H9 (cell line): ENCODE measurements at regions not wholly inside any gene's neighbourhood (a gene's known extent, or its start where the extent isn't known, plus 50 kb on each side); places are given as distances from the start of the nearest gene placed in this dataset.

Experiments used
- DNase-seq: peaks from one replicate; pipeline ENCODE4 v3.0.0-alpha.2; 2017
- H2AFZ ChIP-seq: one replicate; pipeline ENCODE4 v1.6.1; 2013; ENCODE audit warnings: mild to moderate bottlenecking, low read length, control low read depth, moderate library complexity
- H2AK5ac ChIP-seq: 2 replicates; pipeline ENCODE4 v1.6.1; 2013; ENCODE audit warnings: low read length, control low read depth, mixed read lengths; ENCODE audit not compliant: insufficient read length
- H2BK120ac ChIP-seq: one replicate; pipeline ENCODE4 v1.6.1; 2013; ENCODE audit warnings: low read depth, mild to moderate bottlenecking, low read length, control low read depth, inconsistent platforms; ENCODE audit not compliant: poor library complexity, severe bottlenecking
- H2BK12ac ChIP-seq: 2 replicates; pipeline ENCODE4 v1.6.1; 2013; ENCODE audit warnings: low read length, control low read depth, mixed read lengths, low read depth; ENCODE audit not compliant: insufficient read length
- H2BK15ac ChIP-seq: 2 replicates; pipeline ENCODE4 v1.6.1; 2013; ENCODE audit warnings: low read depth, low read length, control low read depth
- H2BK20ac ChIP-seq: one replicate; pipeline ENCODE4 v1.6.1; 2013; ENCODE audit warnings: low read depth, mild to moderate bottlenecking, low read length, control low read depth, inconsistent platforms; ENCODE audit not compliant: poor library complexity, severe bottlenecking
- H2BK5ac ChIP-seq: 2 replicates; pipeline ENCODE4 v1.6.1; 2013; ENCODE audit warnings: low read length, control low read depth, mixed read lengths; ENCODE audit not compliant: insufficient read length
- H3K14ac ChIP-seq: 2 replicates; pipeline ENCODE4 v1.6.1; 2013; ENCODE audit warnings: low read length, control low read depth; ENCODE audit not compliant: insufficient read depth
- H3K18ac ChIP-seq: 2 replicates; pipeline ENCODE4 v1.6.1; 2013; ENCODE audit warnings: low read depth, mild to moderate bottlenecking, mixed read lengths, low read length, control low read depth; ENCODE audit not compliant: insufficient read length
- H3K23ac ChIP-seq: 2 replicates; pipeline ENCODE4 v1.6.1; 2013; ENCODE audit warnings: low read length, control low read depth, mixed read lengths, low read depth; ENCODE audit not compliant: insufficient read length
- H3K23me2 ChIP-seq: 2 replicates; pipeline ENCODE4 v1.6.1; 2013; ENCODE audit warnings: low read depth, mild to moderate bottlenecking, mixed read lengths, low read length, control low read depth; ENCODE audit not compliant: insufficient read length, poor library complexity, severe bottlenecking
- H3K27ac ChIP-seq: 2 replicates; pipeline ENCODE4 v1.5.1; 2013; ENCODE audit warnings: low read length, control low read depth, mixed read lengths, low read depth; ENCODE audit not compliant: insufficient read length
- H3K27me3 ChIP-seq: 2 replicates; pipeline ENCODE4 v1.6.1; 2013; ENCODE audit warnings: low read length, control low read depth, inconsistent platforms; ENCODE audit not compliant: insufficient read depth
- H3K4ac ChIP-seq: 2 replicates; pipeline ENCODE4 v1.6.1; 2013; ENCODE audit warnings: low read depth, mild to moderate bottlenecking, control low read depth, inconsistent platforms, low read length, moderate library complexity
- H3K4me1 ChIP-seq: 2 replicates; pipeline ENCODE4 v1.6.1; 2013; ENCODE audit warnings: low read length, control low read depth, inconsistent platforms; ENCODE audit not compliant: insufficient read depth
- H3K4me2 ChIP-seq: 2 replicates; pipeline ENCODE4 v1.6.1; 2013; ENCODE audit warnings: low read length, control low read depth, mixed read lengths; ENCODE audit not compliant: insufficient read length, insufficient read depth
- H3K56ac ChIP-seq: 2 replicates; pipeline ENCODE4 v1.6.1; 2013; ENCODE audit warnings: low read depth, mild to moderate bottlenecking, mixed read lengths, low read length, control low read depth; ENCODE audit not compliant: insufficient read length
- H3K79me1 ChIP-seq: 2 replicates; pipeline ENCODE4 v1.6.1; 2013; ENCODE audit warnings: low read depth, mild to moderate bottlenecking, moderate library complexity, low read length, control low read depth, inconsistent platforms; ENCODE audit not compliant: insufficient read depth, poor library complexity, severe bottlenecking
- H3K79me2 ChIP-seq: 2 replicates; pipeline ENCODE4 v1.6.1; 2013; ENCODE audit warnings: low read length, control low read depth, inconsistent platforms; ENCODE audit not compliant: insufficient read depth
- H3K9ac ChIP-seq: 2 replicates; pipeline ENCODE4 v1.6.1; 2013; ENCODE audit warnings: low read length, control low read depth, mixed read lengths; ENCODE audit not compliant: insufficient read length; ENCODE audit errors: extremely low read depth
- H3K9me3 ChIP-seq: one replicate; pipeline ENCODE4 v1.6.1; 2013; ENCODE audit warnings: low read depth, low read length, inconsistent platforms; ENCODE audit not compliant: control insufficient read depth
- H3T11ph ChIP-seq: one replicate; pipeline ENCODE4 v1.6.1; 2013; ENCODE audit warnings: mild to moderate bottlenecking, low read length, control low read depth, inconsistent platforms
- H4K20me1 ChIP-seq: one replicate; pipeline ENCODE4 v1.6.1; 2013; ENCODE audit not compliant: control insufficient read depth, insufficient read length, insufficient read depth
- H4K5ac ChIP-seq: 2 replicates; pipeline ENCODE4 v1.6.1; 2013; ENCODE audit warnings: low read depth, mild to moderate bottlenecking, mixed read lengths, low read length, control low read depth; ENCODE audit not compliant: insufficient read length
- H4K8ac ChIP-seq: replicated peaks from 2 replicates; pipeline ENCODE4 v1.6.1; 2013; ENCODE audit warnings: low read length, control low read depth, mixed read lengths, low read depth; ENCODE audit not compliant: insufficient read length
- H4K91ac ChIP-seq: 2 replicates; pipeline ENCODE4 v1.6.1; 2013; ENCODE audit warnings: low read depth, mild to moderate bottlenecking, moderate library complexity, mixed read lengths, low read length, control low read depth; ENCODE audit not compliant: insufficient read length
- H3K27ac Mint-ChIP-seq, 3 experiments: 2 replicates in 2 of 3; 3 replicates in 1 of 3; pipeline ENCODE4 v1.8.0; 2020 to 2021; ENCODE audit warnings: mixed read lengths in 3 of 3, mild to moderate bottlenecking in 1 of 3, moderate library complexity in 1 of 3
- H3K27me3 Mint-ChIP-seq: 2 replicates; pipeline ENCODE4 v1.8.0; 2021; ENCODE audit warnings: low read depth, mild to moderate bottlenecking, moderate library complexity, mixed read lengths
- H3K36me3 Mint-ChIP-seq, 3 experiments: 2 replicates in 2 of 3; 3 replicates in 1 of 3; pipeline ENCODE4 v1.8.0; 2020 to 2021; ENCODE audit warnings: low read depth in 3 of 3, mixed read lengths in 3 of 3; ENCODE audit not compliant: insufficient read depth in 1 of 3
- H3K4me1 Mint-ChIP-seq, 2 experiments: 2 replicates each; pipeline ENCODE4 v1.8.0; 2020; ENCODE audit warnings: mixed read lengths in 2 of 2
- H3K4me3 Mint-ChIP-seq, 2 experiments: 2 replicates in 1 of 2; 3 replicates in 1 of 2; pipeline ENCODE4 v1.8.0; 2020 to 2021; ENCODE audit warnings: mild to moderate bottlenecking in 2 of 2, mixed read lengths in 2 of 2, moderate library complexity in 1 of 2
- H3K9me3 Mint-ChIP-seq, 2 experiments: 2 replicates in 1 of 2; 3 replicates in 1 of 2; pipeline ENCODE4 v1.8.0; 2020; ENCODE audit warnings: mild to moderate bottlenecking in 2 of 2, mixed read lengths in 2 of 2, moderate library complexity in 1 of 2
- CTCF ChIP-seq: fragments of 200-600 bp; sonication (generic); conservative IDR thresholded peaks from 3 replicates; pipeline ENCODE4 v1.8.0; 2021; ENCODE audit warnings: antibody characterized with exemption, mild to moderate bottlenecking
- WGBS: extraction: QIAGEN DNeasy Blood & Tissue Kit; methylation state at CpG from one replicate; pipeline ENCODE4 v1.1.7; 2013; ENCODE audit warnings: missing lambda C conversion rate, low lambda C conversion rate, mixed read lengths; ENCODE audit not compliant: insufficient read length; ENCODE audit errors: extremely low coverage; 5-methylcytosine and 5-hydroxymethylcytosine counted together

DNA sequence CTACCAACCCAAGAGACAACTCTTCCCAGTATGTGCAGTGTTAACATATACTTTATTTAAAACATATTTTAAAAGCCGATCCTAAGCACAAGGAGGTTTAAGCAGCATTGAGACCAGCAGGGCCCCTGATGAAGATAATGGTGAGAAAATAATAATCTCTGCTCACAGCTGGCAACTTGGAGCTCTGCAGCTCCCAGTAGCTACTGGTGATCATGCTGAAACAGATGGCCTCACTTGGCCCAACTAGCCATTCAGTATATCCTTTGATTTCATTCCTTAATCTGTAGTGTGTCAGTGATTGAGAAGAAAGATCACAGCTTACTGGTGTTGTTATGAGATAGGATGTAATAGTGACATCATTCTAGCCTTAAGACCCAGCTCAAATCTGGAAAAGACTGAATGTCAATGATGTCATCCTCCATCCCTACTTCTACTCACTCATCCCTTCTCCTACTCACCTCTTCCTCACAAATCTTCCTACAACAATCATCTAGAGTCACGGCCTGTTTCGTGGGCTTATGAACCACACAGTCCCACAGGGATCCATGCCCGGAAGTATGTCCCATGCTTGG, 817.9 kb downstream of the PLA2G4A start:
- H2AFZ ChIP-seq, result no peak overlapping the region
- H3K4me2 ChIP-seq, result no peak overlapping the region
- no peaks in the 10 kb centered on the region for H3K27me3 ChIP-seq
- Mint-ChIP-seq H3K4me1 (no peaks in the 10 kb centered on the region), H3K4me3 (no peak overlapping the region), H3K27me3 (no peaks in the 10 kb centered on the region), H3K9me3 (peaks cover 0 to 1% of the 10 kb centered on the region in 2 experiments; a peak in 2 of 5 replicates), H3K36me3 (peaks cover 0 to 2% (median 0%) of the 10 kb centered on the region in 3 experiments; a peak in 3 of 7 replicates), H3K27ac (no peak overlapping the region)
- no peak overlapping the region for H4K5ac ChIP-seq
- no peak overlapping the region for H3K14ac ChIP-seq
- WGBS, result no CpG with 5 or more reads among the region's 4 CpGs
- no peaks in the 10 kb centered on the region for H3K4me1 ChIP-seq
- no peak overlapping the region for H4K91ac ChIP-seq
- H3K18ac ChIP-seq, result no peak overlapping the region
- H3K56ac ChIP-seq, result no peak overlapping the region
- no peak overlapping the region for H2BK5ac ChIP-seq
- H2BK20ac ChIP-seq, result no peak overlapping the region
- no peak for DNase-seq
- H3K79me1 ChIP-seq, result no peaks in the 10 kb centered on the region
- no peak overlapping the region for H3K9ac ChIP-seq
- no peak for TF ChIP-seq CTCF
- H2BK120ac ChIP-seq, result no peak overlapping the region
- H3K23ac ChIP-seq, result no peak overlapping the region
- no peak overlapping the region for H3K27ac ChIP-seq
- no peak overlapping the region for H2BK15ac ChIP-seq
- H3K4ac ChIP-seq, result no peak overlapping the region
- no peak overlapping the region for H2AK5ac ChIP-seq
- no peaks in the 10 kb centered on the region for H3K79me2 ChIP-seq
- H4K8ac ChIP-seq, result no peak overlapping the region
- H2BK12ac ChIP-seq, result no peak overlapping the region
- no peaks in the 10 kb centered on the region for H3K9me3 ChIP-seq
- no peaks in the 10 kb centered on the region for H4K20me1 ChIP-seq
- H3T11ph ChIP-seq, result no peak overlapping the region
- H3K23me2 ChIP-seq, result no peaks in the 10 kb centered on the region
